Left ventricle myocardium inferior (tissue), 1 donor: ENCODE measurements at regions not wholly inside any gene's neighbourhood (a gene's known extent, or its start where the extent isn't known, plus 50 kb on each side); places are given as distances from the start of the nearest gene placed in this dataset.
"Not testable (repeated sequence)": the region's sequence is repeated elsewhere in the genome, so short reads cannot be mapped to it uniquely, and the experiment has no call there.

ENCODE experiments used
- DNase-seq: peaks from one replicate; pipeline ENCODE4 v3.0.0-alpha.2; 2020
- H3K27ac ChIP-seq: fragments of 200-600 bp; replicated peaks from 2 replicates; pipeline ENCODE4 v1.8.0; 2021
- H3K27me3 ChIP-seq: fragments of 200-600 bp; 2 replicates; pipeline ENCODE4 v1.8.0; 2021; ENCODE audit warnings: low read depth
- H3K36me3 ChIP-seq: fragments of 200-600 bp; 2 replicates; pipeline ENCODE4 v1.8.0; 2021
- H3K4me1 ChIP-seq: fragments of 200-600 bp; 2 replicates; pipeline ENCODE4 v1.8.0; 2021
- H3K4me3 ChIP-seq: fragments of 200-600 bp; 2 replicates; pipeline ENCODE4 v1.8.0; 2021; ENCODE audit warnings: mild to moderate bottlenecking, moderate library complexity
- H3K9me3 ChIP-seq: fragments of 200-600 bp; replicated peaks from 2 replicates; pipeline ENCODE4 v1.8.0; 2021
- intact Hi-C: fragments of 100-400 bp; cut with micrococcal nuclease; formaldehyde crosslinking; loops from one replicate; pipeline ENCODE4 v1.11.0; 2022
- TF ChIP-seq, protein P1 (sequence below): fragments of 200-600 bp; IDR thresholded peaks from 2 replicates; pipeline ENCODE4 v1.8.0; 2021; ENCODE audit warnings: antibody characterized with exemption, mild to moderate bottlenecking, borderline replicate concordance
- donor health status: DM: no; HTN: yes; CAD: no; lungs with severe emphysema.

DNA sequence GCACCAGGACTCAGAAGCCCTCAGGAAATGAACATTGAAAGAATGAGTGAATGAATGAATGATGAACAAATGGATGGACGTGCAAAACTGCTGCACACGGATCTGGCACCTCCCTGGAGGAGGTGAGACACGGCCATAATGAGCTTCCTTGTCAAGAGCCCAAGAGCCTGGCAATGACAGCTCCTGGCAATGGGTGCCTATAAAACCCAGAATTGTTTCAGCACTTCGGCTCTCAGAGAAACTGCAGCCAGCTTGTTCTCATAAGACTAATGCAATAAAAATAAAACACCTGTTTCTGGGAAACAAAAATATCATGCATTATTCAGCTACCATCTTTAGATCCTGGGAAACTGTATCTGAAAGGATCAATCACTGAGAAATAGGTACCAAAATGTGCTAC is 200.5 kb upstream of the SFSWAP start:
- no peak for DNase-seq
- Histone ChIP-seq H3K27ac (no peak overlapping the region), H3K27me3 (peaks cover 72% of the 10 kb centered on the region), H3K36me3 (no peaks in the 10 kb centered on the region), H3K4me3 (no peak overlapping the region), H3K4me1 (no peaks in the 10 kb centered on the region), H3K9me3 (peaks cover 6% of the 10 kb centered on the region)
- TF ChIP-seq, protein P1, sequence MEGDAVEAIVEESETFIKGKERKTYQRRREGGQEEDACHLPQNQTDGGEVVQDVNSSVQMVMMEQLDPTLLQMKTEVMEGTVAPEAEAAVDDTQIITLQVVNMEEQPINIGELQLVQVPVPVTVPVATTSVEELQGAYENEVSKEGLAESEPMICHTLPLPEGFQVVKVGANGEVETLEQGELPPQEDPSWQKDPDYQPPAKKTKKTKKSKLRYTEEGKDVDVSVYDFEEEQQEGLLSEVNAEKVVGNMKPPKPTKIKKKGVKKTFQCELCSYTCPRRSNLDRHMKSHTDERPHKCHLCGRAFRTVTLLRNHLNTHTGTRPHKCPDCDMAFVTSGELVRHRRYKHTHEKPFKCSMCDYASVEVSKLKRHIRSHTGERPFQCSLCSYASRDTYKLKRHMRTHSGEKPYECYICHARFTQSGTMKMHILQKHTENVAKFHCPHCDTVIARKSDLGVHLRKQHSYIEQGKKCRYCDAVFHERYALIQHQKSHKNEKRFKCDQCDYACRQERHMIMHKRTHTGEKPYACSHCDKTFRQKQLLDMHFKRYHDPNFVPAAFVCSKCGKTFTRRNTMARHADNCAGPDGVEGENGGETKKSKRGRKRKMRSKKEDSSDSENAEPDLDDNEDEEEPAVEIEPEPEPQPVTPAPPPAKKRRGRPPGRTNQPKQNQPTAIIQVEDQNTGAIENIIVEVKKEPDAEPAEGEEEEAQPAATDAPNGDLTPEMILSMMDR: no peak
- intact Hi-C loops: no loop called here

DNA sequence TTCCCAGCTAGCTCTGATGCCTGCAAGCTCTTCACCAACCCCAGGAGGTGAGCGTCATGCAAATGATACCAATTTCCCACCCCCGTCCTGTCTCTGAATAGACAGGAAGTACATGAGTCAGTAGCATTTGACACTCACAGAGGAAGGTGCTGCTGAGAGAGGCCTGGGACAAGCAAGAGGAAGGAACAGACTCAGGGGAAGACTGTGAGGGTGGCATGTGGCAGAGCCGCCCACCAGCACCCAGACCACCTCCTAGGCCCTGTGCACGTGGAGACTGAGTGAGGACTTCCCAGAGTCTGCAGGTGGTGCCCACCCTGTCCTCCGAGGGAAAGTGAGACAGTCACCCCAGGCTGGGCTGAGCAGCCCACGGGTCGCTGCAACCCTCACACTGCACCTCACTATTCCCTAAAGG is 199.5 kb upstream of the SFSWAP start:
- TF ChIP-seq, protein P1: no peak
- no peak overlapping the region for H3K27ac ChIP-seq

DNA sequence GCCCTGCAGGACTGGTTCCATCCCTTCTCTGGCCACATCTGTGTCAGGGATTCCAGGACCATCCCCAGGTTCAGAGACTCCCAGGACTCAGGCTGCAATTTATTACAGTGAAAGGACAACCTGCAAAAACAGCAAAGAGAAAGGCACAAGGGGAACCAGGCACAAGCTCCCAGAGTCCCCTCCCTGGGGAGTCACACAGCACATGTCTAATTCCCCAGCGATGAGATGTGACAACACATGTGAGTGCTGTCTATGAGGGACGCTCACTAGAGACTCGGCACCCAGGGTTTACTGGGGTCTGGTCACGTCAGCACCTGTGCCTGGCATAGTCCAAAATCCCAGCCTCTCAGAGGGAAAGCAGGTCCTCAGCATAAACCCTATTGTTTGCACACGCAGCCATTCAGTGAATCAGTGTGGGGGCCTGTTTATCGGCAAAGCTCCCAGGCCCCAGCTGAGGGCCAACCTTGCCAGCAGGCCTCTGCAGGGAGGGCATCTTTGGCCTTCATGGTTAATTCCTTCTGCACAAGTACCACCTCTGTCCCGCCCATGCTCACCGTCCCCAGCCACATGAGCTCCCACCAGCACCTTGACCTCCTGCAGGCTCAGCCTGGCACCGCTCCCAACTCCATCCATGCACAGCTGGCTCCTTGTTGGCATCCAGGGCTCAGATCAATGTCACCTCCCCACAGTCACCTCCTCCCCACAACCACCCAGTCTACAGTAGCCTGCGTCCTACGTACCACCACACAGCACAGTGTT is 198.9 kb upstream of the SFSWAP start:
- Histone ChIP-seq H3K9me3 (peaks cover 20% of the 10 kb centered on the region), H3K27me3 (peaks cover 57% of the 10 kb centered on the region), H3K4me3 (no peak overlapping the region), H3K36me3 (no peaks in the 10 kb centered on the region), H3K4me1 (no peaks in the 10 kb centered on the region), H3K27ac (no peak overlapping the region)
- no peak for DNase-seq
- intact Hi-C loops: no loop called here
- TF ChIP-seq, protein P1: no peak

More for the DNA sequence above, 199.5 kb upstream of the SFSWAP start:
- no peak overlapping the region for H3K4me3 ChIP-seq
- DNase-seq: no peak
- H3K36me3 ChIP-seq: no peaks in the 10 kb centered on the region
- H3K9me3 ChIP-seq: peaks cover 14% of the 10 kb centered on the region
- intact Hi-C loops: no loop called here
- H3K4me1 ChIP-seq: no peaks in the 10 kb centered on the region
- H3K27me3 ChIP-seq: peaks cover 63% of the 10 kb centered on the region

DNA sequence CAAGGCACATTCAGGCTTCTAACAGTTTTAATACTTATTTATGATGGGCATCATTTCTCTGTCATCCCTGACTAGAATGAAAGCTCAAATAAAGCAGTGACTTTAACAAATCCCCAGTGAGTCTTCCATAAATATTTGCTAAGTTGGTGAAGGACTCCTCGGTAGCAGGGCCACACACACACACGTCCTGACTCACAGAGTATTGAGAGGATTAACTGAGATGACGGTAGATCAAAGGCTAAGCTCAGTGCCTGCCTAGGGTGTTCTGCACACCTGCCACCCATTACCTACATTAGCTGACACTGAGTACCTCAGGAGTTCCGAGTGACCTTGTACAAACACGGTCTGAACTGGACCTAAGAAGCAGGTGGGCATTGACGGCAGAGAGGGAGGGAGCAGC is 197.3 kb upstream of the SFSWAP start:
- TF ChIP-seq, protein P1: no peak
- Histone ChIP-seq H3K4me1 (no peaks in the 10 kb centered on the region), H3K27ac (no peak overlapping the region), H3K4me3 (no peak overlapping the region), H3K36me3 (no peaks in the 10 kb centered on the region), H3K27me3 (peaks cover 48% of the 10 kb centered on the region), H3K9me3 (peaks cover 36% of the 10 kb centered on the region)
- DNase-seq: no peak
- intact Hi-C loops: no loop called here

DNA sequence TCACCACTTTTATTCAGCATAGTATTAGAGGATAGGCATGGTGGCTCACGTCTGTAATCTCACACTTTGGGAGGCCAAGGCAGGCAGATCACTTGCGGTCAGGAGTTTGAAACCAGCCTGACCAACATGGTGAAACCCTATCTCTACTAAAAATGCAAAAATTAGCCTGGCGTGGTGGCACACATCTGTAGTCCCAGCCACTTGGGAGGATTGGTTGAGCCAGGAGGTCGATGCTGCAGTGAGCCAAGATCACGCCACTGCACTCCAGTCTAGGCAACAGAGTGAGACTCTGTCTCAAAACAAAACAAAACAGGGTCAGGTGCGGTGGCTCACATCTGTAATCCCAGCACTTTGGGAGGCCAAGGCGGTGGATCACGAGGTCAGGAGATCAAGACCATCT is 190.3 kb upstream of the SFSWAP start:
- peaks cover 29% of the 10 kb centered on the region for H3K9me3 ChIP-seq
- H3K4me3 ChIP-seq, H3K36me3 ChIP-seq, H3K27ac ChIP-seq, H3K4me1 ChIP-seq, DNase-seq, intact Hi-C loops: not testable (repeated sequence)
- H3K27me3 ChIP-seq: peaks cover 29% of the 10 kb centered on the region

DNA sequence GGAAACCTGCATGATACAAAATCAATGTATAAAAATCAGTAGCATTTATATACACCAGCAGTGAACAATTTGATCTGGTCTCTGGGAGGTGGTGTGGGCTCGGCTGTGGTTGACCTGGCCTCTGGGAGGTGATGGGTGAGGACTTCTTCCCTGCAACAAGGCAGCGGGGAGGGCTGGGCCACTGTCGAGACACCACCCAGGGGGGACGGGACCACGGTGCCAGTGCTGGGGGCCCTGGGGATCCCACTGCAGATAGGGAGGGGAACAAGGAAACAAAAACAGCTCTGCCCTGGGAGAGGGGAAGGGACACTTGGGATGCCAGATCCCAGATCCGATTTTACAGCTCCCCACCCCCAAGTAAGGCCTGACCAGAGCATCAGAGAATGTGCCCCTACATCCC is 189.6 kb upstream of the SFSWAP start:
- no peak overlapping the region for H3K4me3 ChIP-seq
- peaks cover 37% of the 10 kb centered on the region for H3K27me3 ChIP-seq
- DNase-seq: no peak
- no peaks in the 10 kb centered on the region for H3K4me1 ChIP-seq
- intact Hi-C loops: no loop called here
- H3K9me3 ChIP-seq: peaks cover 23% of the 10 kb centered on the region
- no peaks in the 10 kb centered on the region for H3K36me3 ChIP-seq
- TF ChIP-seq, protein P1: no peak
- no peak overlapping the region for H3K27ac ChIP-seq
